Fibroblast of peridontal ligament (primary cell): ENCODE measurements at regions not wholly inside any gene's neighbourhood (a gene's known extent, or its start where the extent isn't known, plus 50 kb on each side); places are given as distances from the start of the nearest gene placed in this dataset.
A peak's percentile ranks its signal among the peaks of the same experiment; 100 is the strongest.

ENCODE experiments used
- DNase-seq: peaks from one replicate; pipeline ENCODE4 v3.0.0-alpha.2; 2010; ENCODE audit errors: extremely low read depth

- no peak for DNase-seq
Observed at GRCh38 chr6:163723759-163724158, 309.2 kb downstream of the QKI start.

GRCh38 chr6:163721922-163722692, 307.6 kb downstream of the QKI start:
- no peak for DNase-seq

- no peak for DNase-seq
Observed at GRCh38 chr6:163721435-163721834, 306.9 kb downstream of the QKI start.

GRCh38 chr6:163720460-163721235, 306.1 kb downstream of the QKI start:
- no peak for DNase-seq

DNA sequence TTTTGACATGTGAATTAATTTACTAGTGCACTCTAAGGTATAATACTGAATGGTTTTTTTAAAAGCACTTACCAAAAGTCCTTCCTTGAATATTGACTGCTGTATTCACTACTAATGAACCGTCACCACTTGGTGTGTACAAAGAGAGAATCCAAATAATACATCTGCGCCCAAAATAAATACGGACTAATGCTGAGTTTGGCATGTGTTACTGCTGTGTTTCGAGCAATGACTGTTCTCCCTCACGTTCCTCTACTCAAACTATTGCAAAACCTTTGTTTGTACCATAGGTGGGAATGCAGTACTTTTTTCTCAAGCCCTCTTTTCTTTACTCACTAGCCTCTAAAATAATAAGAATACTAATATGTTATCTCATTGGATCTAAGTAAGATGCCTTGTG, 305.5 kb downstream of the QKI start:
- DNase-seq: no peak

GRCh38 chr6:163719028-163719742, 304.7 kb downstream of the QKI start:
- DNase-seq: no peak

GRCh38 chr6:163718537-163718936, 304.0 kb downstream of the QKI start:
- DNase-seq: no peak

DNA sequence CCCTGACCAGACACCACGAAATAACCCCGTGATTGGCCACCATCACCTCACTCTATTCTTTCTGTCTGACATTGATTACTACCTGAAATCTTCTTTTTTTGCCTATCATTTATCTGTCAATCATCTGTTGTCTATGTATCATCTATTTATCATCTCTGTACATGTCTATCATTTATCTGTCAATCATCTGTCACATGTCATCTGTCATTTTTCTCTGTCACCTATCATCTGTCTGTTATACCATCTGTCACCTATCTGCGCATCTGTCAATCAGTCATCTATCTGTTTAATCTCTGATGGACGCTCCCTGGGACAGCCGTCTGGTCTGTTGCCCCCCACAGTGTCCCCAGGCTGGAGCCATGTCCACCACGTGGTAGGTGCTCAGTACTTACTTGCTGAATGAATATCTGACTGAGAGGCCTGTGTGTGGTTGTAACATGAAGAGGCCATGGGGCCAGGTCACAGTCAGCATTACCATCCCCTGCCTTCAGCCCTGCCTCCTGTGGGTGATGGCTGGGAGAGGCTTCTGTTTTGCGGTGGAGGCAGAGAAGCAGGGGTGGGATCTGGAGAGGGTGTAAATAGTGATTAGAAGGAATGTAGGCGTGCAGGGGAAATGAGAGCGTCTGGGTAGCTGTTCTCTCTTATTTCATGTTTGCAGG, 302.7 kb downstream of the QKI start:
- no peak for DNase-seq

- DNase-seq: no peak
Observed at GRCh38 chr6:163716690-163717089, 302.2 kb downstream of the QKI start.

DNA sequence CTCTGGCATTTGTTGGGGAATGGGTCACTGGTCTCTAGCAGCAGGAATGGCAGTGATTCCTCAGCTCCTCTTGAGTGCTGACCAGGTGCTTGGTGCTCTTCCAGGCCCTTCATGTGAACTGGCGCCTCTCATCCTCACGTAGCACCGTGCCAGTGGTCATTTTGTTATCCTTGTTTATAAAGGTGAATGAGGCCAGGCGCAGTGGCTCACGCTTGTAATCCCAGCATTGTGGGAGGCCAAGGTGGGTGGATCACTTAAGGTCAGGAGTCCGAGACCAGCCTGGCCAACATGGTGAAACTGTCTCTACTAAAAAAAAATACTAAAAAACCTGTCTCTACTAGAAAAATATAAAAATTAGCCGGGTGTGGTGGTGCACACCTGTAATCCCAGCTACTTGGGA, 301.3 kb downstream of the QKI start:
- DNase-seq: no peak

DNA sequence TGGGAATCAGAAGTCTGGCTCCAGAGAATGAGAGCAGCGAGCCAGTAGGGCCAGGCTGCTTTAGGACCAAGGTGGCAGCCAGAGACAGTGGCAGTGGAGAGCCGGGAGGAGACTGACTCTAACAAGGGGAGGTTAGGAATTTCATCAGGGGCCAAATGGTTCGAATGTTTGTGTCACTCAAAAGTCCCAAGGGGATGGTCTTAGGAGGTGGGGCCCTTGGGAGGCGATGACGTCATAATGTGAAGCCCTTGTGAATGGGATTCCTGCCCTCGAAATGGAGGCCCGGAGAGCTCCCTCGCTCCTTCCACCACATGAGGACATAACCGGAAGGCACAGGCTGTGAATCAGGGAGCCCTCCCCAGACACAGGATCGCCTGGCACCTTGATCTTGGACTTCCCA, 299.7 kb downstream of the QKI start:
- no peak for DNase-seq

GRCh38 chr6:163712981-163713380, 298.5 kb downstream of the QKI start:
- no peak for DNase-seq

- no peak for DNase-seq
Observed at GRCh38 chr6:163712566-163712961, 298.0 kb downstream of the QKI start.

DNA sequence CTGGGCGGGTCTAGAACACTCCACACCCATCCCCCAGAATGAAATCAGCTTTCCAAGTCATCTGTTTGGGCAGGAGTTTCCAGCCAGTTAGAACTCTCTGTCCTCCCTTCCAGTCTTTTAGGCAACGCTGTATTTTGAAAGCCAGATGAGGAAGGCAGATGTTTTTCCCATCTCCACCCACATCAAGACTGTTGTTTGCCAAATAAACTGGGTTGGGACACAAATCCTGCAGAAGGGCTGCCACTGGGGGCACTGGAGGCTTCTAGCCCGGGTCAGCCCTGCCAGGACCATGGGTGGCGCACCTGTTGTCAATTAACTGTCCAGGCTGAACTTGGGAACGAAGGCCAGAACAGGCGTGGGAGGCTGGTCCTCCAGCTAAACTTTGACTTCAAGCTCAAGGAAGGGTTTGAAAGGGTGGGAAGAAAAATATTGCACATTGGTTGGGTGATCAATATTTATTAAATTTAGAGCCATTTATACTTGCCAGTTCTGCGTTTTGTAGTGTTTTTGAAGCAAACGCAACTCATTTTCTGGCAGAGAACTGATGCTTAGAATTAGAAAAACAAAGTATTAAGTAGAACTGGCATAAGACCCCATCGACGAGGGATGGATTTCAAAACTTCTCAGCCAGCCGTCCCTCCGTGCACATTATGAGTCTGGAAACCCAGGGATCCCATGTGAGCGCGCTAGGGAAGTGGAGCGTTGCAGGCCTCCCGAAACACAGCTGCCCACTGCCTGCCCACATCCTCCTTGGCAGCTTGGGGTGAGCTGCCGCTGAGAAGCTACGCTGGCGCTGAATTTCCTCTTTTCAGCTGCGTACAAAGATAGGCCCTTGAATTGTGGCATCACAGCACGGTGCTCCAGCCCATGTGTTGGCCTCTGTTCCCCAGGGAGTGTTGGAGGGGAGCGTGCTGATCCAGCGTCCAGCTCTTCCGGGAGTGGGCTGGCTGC, 297.4 kb downstream of the QKI start:
- DNase-seq: peak; percentile 1

GRCh38 chr6:163710532-163711470, 296.3 kb downstream of the QKI start:
- no peak for DNase-seq

- DNase-seq: no peak
Observed at GRCh38 chr6:163709693-163710092, 295.2 kb downstream of the QKI start.

- DNase-seq: no peak
Observed at GRCh38 chr6:163709255-163709654, 294.7 kb downstream of the QKI start.

- no peak for DNase-seq
Observed at GRCh38 chr6:163708466-163708865, 293.9 kb downstream of the QKI start.

- no peak for DNase-seq
Observed at GRCh38 chr6:163707387-163708355, 293.2 kb downstream of the QKI start.
